Prostate gland (tissue), 2 donors: ENCODE measurements at regions not wholly inside any gene's neighbourhood (a gene's known extent, or its start where the extent isn't known, plus 50 kb on each side); places are given as distances from the start of the nearest gene placed in this dataset.

Experiments
- CTCF ChIP-seq, 4 experiments: fragments of 200-600 bp in 2 of 4; fragments of 450-650 bp in 2 of 4; sonication (generic) in 2 of 4; IDR thresholded peaks; 1 replicate in 3 of 4; 2 replicates in 1 of 4; pipeline ENCODE4 v1.5.1; 2016 to 2019; ENCODE audit warnings: antibody characterized with exemption in 4 of 4, mild to moderate bottlenecking in 2 of 4, moderate library complexity in 2 of 4
- POLR2A ChIP-seq: fragments of 450-650 bp; IDR thresholded peaks from one replicate; pipeline ENCODE4 v1.6.1; 2016; ENCODE audit warnings: antibody characterized with exemption, mild to moderate bottlenecking

GRCh38 chrX:117458243-117458968, 658.2 kb downstream of the KLHL13 start:
- no peak for TF ChIP-seq CTCF (IDR thresholded peaks at IDR 0.05)
- TF ChIP-seq POLR2A, result no peak
